ENCODE measurements at regions not wholly inside any gene's neighbourhood (a gene's known extent, or its start where the extent isn't known, plus 50 kb on each side); places are given as distances from the start of the nearest gene placed in this dataset.

DNA sequence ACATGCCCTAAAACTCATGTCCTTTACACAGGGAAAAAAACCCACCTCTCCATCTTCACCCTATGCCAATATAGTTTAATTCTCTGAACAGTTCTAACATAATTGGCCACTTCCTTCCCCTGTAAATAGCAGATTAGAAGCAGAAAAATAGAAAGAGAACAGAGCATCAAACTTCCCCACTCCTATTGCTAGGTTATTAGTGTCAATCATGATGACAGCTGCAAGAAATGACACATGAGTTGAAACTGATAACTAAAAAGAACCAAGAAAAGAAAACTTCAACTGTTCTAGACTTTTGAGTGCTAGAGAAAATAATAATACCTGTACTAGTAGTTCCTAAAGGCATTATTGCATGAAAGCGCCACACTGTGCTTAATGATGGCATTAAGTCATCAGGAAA lies 284.5 kb upstream of the TRPC5 start:
- Histone ChIP-seq H3K27me3 (no peaks in the 10 kb centered on the region), H3K36me3 (no peaks in the 10 kb centered on the region), H3K9me3 (no peaks in the 10 kb centered on the region), H3K4me3 (no peak overlapping the region), H3K4me1 (no peaks in the 10 kb centered on the region), H3K27ac (no peak overlapping the region)
- DNase-seq, result no peak
- no peak for ATAC-seq
- intact Hi-C loops (cut with DNase I), result no loop called here
- TF ChIP-seq, protein P1, sequence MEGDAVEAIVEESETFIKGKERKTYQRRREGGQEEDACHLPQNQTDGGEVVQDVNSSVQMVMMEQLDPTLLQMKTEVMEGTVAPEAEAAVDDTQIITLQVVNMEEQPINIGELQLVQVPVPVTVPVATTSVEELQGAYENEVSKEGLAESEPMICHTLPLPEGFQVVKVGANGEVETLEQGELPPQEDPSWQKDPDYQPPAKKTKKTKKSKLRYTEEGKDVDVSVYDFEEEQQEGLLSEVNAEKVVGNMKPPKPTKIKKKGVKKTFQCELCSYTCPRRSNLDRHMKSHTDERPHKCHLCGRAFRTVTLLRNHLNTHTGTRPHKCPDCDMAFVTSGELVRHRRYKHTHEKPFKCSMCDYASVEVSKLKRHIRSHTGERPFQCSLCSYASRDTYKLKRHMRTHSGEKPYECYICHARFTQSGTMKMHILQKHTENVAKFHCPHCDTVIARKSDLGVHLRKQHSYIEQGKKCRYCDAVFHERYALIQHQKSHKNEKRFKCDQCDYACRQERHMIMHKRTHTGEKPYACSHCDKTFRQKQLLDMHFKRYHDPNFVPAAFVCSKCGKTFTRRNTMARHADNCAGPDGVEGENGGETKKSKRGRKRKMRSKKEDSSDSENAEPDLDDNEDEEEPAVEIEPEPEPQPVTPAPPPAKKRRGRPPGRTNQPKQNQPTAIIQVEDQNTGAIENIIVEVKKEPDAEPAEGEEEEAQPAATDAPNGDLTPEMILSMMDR (IDR thresholded peaks at IDR 0.05), result no peak

DNA sequence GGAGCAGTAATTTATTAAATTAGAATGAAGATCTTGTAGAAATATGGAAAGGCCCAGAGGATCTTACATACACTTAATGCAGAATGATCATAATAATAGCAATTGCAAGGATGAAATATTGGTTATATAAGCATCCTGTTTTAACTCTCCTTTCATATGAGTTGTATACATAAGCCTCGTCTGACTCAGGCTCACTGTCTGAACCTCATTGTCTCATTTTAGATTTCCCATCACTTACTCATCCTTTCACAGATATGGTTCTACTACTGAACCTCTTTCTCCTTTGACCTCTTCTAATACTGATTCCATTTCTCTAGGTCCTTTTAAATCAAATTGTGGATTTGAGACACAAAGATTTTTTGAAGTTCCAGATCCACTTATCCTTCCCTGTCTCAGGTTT lies 277.3 kb upstream of the TRPC5 start:
- ATAC-seq (no peak), DNase-seq (no peak)
- intact Hi-C loops (cut with DNase I), result no loop called here
- TF ChIP-seq, protein P1 (IDR thresholded peaks at IDR 0.05), result no peak
- Histone ChIP-seq H3K4me3 (no peak overlapping the region), H3K4me1 (no peaks in the 10 kb centered on the region), H3K27ac (no peak overlapping the region), H3K36me3 (no peaks in the 10 kb centered on the region), H3K9me3 (no peaks in the 10 kb centered on the region), H3K27me3 (no peaks in the 10 kb centered on the region)

DNA sequence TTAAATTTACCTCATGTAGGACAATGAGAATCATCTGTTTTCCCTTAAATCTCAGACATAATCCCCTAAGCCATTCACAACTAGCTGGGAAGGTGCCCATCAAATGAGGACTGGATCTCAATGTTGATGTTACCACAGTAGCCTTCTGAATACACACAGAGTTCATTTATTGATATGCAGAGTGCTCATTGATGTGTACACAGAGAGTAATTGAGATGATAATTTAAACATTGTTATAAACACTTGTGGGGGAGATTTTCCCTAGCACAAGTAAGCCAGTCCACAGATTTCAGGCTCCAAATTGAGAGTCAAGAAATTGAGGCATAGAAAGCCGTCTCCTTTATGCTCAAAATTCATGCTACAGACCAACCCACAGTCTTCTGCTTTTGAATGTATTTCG lies 273.4 kb upstream of the TRPC5 start:
- no peaks in the 10 kb centered on the region for H3K36me3 ChIP-seq
- ATAC-seq, result no peak
- no peak overlapping the region for H3K27ac ChIP-seq
- H3K4me1 ChIP-seq, result no peaks in the 10 kb centered on the region
- TF ChIP-seq, protein P1 (IDR thresholded peaks at IDR 0.05), result no peak
- no peaks in the 10 kb centered on the region for H3K9me3 ChIP-seq
- no peak for DNase-seq
- H3K27me3 ChIP-seq, result no peaks in the 10 kb centered on the region
- intact Hi-C loops (cut with DNase I), result no loop called here
- no peak overlapping the region for H3K4me3 ChIP-seq

DNA sequence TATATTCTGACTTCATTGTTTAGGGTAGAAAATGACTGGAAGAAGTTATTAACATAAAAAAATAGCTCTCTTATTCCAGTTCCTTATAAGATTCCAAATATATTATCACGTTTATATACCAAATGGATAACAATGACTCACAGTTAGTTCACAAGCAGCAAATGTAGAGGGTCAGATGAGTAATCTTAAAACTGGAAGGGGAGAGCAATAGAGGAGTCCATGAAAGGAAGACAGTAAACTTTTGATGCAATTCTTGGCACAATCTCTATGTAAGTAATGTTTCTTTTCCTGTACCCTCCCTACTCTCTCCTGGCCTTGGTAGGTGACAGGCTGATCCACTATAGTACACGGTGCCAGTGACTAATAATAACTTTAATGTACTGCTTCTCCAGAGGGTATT lies 259.0 kb upstream of the TRPC5 start:
- no peak for DNase-seq
- H3K4me3 ChIP-seq, result no peak overlapping the region
- TF ChIP-seq, protein P1 (IDR thresholded peaks at IDR 0.05), result no peak
- no peaks in the 10 kb centered on the region for H3K4me1 ChIP-seq
- no peaks in the 10 kb centered on the region for H3K36me3 ChIP-seq
- intact Hi-C loops (cut with DNase I), result no loop called here
- no peak overlapping the region for H3K27ac ChIP-seq
- no peak for ATAC-seq
- no peaks in the 10 kb centered on the region for H3K9me3 ChIP-seq
- no peaks in the 10 kb centered on the region for H3K27me3 ChIP-seq

DNA sequence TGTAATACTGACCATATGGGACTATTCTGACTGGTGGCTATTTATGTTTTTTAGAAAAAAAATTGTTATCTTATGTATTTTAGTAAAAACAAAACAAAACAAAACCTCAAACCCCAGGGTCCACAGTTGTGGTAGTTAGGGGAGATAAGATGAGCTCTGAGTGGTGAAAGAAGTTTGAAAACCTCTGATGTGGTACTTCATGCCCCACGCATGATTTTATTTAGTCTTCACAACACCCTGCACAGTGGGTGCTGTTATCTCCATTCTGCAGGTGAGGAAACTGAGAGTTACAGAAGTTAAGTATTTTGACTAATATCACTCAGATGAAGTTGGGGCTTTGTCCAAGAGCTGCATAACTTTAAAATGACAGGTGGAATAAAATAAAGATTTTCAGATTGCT lies 230.6 kb upstream of the TRPC5 start:
- Histone ChIP-seq H3K27ac (no peak overlapping the region), H3K4me3 (no peak overlapping the region), H3K9me3 (no peaks in the 10 kb centered on the region), H3K4me1 (no peaks in the 10 kb centered on the region), H3K36me3 (no peaks in the 10 kb centered on the region), H3K27me3 (no peaks in the 10 kb centered on the region)
- TF ChIP-seq, protein P1 (IDR thresholded peaks at IDR 0.05), result no peak
- intact Hi-C loops (cut with DNase I), result no loop called here
- ATAC-seq (no peak), DNase-seq (no peak)

DNA sequence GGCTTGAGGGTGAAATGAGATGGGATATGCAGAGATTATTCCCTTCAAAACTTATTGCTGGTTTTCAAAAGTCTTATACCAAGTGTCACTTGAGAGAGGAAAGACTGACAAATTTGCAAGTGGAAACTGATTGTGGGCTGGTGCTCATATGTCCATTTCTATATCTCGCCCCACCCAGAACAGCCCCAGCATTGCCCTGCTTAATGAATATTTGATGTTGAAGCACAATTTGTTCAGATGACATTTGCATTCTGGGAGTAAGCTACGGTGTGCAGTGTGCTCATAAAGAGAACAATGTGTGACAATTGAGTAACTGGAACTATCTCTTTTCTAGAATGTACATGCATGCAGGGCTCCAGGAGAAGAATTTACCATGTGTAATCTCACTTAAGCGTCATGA lies 223.5 kb upstream of the TRPC5 start:
- Histone ChIP-seq H3K9me3 (no peaks in the 10 kb centered on the region), H3K4me1 (no peaks in the 10 kb centered on the region), H3K27me3 (no peaks in the 10 kb centered on the region), H3K4me3 (no peak overlapping the region), H3K36me3 (no peaks in the 10 kb centered on the region), H3K27ac (no peak overlapping the region)
- ATAC-seq (no peak), DNase-seq (no peak)
- TF ChIP-seq, protein P1 (IDR thresholded peaks at IDR 0.05), result no peak
- intact Hi-C loops (cut with DNase I), result no loop called here

All from upper lobe of right lung (tissue), 1 donor.